Lower lobe of right lung (tissue), 2 donors: ENCODE measurements at regions not wholly inside any gene's neighbourhood (a gene's known extent, or its start where the extent isn't known, plus 50 kb on each side); places are given as distances from the start of the nearest gene placed in this dataset.

ENCODE experiments used
- ATAC-seq, 2 donors: fragments of 200-7000 bp; cut with Tn5 transposase; one replicate each; pipeline ENCODE4 v1.9.1; 2020 to 2022; ENCODE audit warnings: mild to moderate bottlenecking in 2 of 2, moderate library complexity in 2 of 2
- DNase-seq: peaks from one replicate; pipeline ENCODE4 v3.0.0-alpha.2; 2020
- H3K27ac ChIP-seq: fragments of 200-600 bp; one replicate; pipeline ENCODE4 v1.8.0; 2022
- H3K27me3 ChIP-seq: fragments of 200-600 bp; one replicate; pipeline ENCODE4 v1.8.0; 2022; ENCODE audit warnings: low read depth
- H3K36me3 ChIP-seq: fragments of 200-600 bp; one replicate; pipeline ENCODE4 v1.8.0; 2022; ENCODE audit warnings: mild to moderate bottlenecking
- H3K4me1 ChIP-seq: fragments of 200-600 bp; one replicate; pipeline ENCODE4 v1.8.0; 2022
- H3K4me3 ChIP-seq: fragments of 200-600 bp; one replicate; pipeline ENCODE4 v1.8.0; 2022; ENCODE audit warnings: mild to moderate bottlenecking
- H3K9me3 ChIP-seq: fragments of 200-600 bp; one replicate; pipeline ENCODE4 v1.8.0; 2022
- intact Hi-C: fragments of 100-400 bp; cut with DNase I; formaldehyde crosslinking; loops from one replicate; pipeline ENCODE4 v1.11.0; 2022
- TF ChIP-seq, protein P1 (sequence below): fragments of 200-600 bp; IDR thresholded peaks from one replicate; pipeline ENCODE4 v1.8.0; 2022; ENCODE audit warnings: antibody characterized with exemption, mild to moderate bottlenecking
- donor health status: DM: no; HTN: yes; CAD: no; lungs with severe emphysema.

DNA sequence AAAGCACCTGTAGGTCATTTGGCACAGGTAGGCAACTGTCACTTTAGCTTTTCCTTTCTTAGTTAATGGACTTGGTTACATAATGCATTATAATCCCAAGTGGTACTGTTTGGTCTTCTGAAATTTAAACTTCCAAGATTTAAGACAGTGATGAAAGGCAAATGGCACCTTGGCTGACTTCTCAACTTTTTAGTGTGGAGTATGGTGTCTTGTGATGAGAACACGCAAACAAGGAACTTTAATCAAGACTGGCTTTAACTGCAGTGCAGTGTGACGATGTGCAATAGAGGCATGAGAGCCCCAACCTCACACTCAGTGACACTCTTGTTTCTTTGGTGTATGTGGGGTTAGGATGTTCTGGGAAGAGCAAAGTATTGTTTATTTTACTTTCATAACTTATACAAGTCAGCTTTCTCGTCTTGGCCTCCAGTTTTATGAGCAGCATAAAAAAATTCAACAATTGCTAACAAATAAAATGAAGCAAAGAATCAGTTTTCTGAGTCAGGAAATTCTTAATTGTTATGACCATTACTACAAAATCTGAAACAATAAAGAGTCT, 171.9 kb downstream of the MAD2L1 start:
- intact Hi-C loops, result no loop called here
- Histone ChIP-seq H3K9me3 (no peaks in the 10 kb centered on the region), H3K27ac (no peak overlapping the region), H3K4me1 (no peaks in the 10 kb centered on the region), H3K4me3 (no peak overlapping the region), H3K27me3 (no peaks in the 10 kb centered on the region), H3K36me3 (no peaks in the 10 kb centered on the region)
- DNase-seq (no peak), ATAC-seq (no peak)
- TF ChIP-seq, protein P1, sequence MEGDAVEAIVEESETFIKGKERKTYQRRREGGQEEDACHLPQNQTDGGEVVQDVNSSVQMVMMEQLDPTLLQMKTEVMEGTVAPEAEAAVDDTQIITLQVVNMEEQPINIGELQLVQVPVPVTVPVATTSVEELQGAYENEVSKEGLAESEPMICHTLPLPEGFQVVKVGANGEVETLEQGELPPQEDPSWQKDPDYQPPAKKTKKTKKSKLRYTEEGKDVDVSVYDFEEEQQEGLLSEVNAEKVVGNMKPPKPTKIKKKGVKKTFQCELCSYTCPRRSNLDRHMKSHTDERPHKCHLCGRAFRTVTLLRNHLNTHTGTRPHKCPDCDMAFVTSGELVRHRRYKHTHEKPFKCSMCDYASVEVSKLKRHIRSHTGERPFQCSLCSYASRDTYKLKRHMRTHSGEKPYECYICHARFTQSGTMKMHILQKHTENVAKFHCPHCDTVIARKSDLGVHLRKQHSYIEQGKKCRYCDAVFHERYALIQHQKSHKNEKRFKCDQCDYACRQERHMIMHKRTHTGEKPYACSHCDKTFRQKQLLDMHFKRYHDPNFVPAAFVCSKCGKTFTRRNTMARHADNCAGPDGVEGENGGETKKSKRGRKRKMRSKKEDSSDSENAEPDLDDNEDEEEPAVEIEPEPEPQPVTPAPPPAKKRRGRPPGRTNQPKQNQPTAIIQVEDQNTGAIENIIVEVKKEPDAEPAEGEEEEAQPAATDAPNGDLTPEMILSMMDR, result no peak

DNA sequence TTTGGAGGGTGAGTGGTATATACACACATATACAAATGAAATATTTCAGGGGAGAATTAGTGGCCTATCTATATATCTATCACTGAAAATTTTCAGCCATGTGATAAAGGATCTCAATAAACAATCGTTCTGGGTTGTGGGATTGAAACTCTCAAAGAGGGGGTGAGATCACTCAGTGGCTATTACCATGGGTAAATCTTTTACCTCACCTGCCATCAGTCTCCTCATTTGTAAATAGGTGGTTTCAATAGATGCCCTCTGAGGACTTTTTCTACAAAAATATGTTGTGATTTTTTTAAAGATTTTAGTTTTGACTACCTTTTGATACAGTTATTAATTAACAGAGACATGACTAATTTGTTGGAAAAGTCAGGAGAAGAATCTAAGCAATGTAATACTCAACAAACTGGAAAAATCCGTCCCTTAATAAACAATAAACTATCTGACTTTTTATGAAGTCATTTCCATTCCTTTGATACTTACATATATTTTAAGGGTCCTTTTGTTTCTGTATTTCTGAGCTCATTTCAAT, 192.8 kb downstream of the MAD2L1 start:
- H3K4me1 ChIP-seq, result no peaks in the 10 kb centered on the region
- H3K36me3 ChIP-seq, result no peaks in the 10 kb centered on the region
- no peaks in the 10 kb centered on the region for H3K9me3 ChIP-seq
- no peak overlapping the region for H3K4me3 ChIP-seq
- H3K27ac ChIP-seq, result no peak overlapping the region
- ATAC-seq (no peak), DNase-seq (no peak)
- intact Hi-C loops, result no loop called here
- H3K27me3 ChIP-seq, result no peaks in the 10 kb centered on the region
- TF ChIP-seq, protein P1, result no peak

DNA sequence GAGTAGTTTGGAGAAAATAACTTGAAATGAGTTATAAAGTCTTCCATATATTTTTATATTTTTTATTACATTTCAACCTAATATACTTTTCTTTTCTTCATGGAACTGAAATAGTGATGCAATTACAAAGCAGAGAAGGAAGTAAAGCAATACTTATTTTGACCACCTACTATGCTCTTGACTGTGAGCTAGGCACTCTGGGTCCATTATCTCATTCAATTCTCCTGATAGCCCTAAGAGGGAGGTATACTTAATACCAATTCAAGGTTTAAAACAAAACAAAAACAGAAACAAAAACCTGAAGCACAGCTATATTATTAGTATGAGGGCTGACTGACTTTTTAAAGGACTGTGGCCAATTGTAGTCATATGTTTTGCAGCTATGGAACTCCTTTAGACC, 193.5 kb downstream of the MAD2L1 start:
- H3K27ac ChIP-seq, result no peak overlapping the region
- H3K9me3 ChIP-seq, result no peaks in the 10 kb centered on the region
- H3K4me3 ChIP-seq, result no peak overlapping the region
- DNase-seq, result no peak
- intact Hi-C loops, result no loop called here
- ATAC-seq, result no peak
- no peaks in the 10 kb centered on the region for H3K36me3 ChIP-seq
- TF ChIP-seq, protein P1, result no peak
- H3K4me1 ChIP-seq, result no peaks in the 10 kb centered on the region
- H3K27me3 ChIP-seq, result no peaks in the 10 kb centered on the region

DNA sequence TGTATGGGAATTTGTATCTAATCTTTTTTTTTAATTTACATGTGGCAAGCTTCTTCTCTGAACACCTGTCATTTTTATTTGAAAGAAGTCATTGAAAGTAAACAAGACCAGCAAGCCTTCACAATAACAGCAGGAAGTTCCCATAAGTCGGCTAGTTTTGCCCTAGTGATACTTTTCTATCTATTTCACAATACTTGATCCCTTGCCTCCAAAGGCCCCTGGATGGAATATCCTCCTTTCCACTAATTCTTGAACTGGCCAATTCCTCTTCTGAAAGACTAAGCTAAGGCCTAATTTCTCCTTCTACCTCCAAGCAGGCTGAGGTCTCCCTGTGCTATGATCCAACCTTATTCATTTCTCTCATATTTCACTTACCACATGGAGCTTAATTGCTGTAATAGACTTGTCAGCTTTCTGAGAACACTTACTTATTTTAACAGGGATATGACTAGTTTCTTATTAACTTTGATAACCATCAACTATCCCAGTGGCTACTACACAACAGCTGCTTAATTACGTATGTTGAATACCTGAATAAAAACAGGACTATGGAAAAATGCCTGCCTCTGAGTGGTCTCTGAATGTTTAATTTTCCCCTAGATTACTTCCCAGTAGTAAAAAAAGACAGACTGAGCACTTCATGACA, 194.2 kb downstream of the MAD2L1 start:
- Histone ChIP-seq H3K4me3 (no peak overlapping the region), H3K9me3 (no peaks in the 10 kb centered on the region), H3K36me3 (no peaks in the 10 kb centered on the region), H3K4me1 (no peaks in the 10 kb centered on the region), H3K27me3 (no peaks in the 10 kb centered on the region), H3K27ac (no peak overlapping the region)
- no peak for ATAC-seq
- TF ChIP-seq, protein P1, result no peak
- DNase-seq, result no peak
- intact Hi-C loops, result no loop called here

DNA sequence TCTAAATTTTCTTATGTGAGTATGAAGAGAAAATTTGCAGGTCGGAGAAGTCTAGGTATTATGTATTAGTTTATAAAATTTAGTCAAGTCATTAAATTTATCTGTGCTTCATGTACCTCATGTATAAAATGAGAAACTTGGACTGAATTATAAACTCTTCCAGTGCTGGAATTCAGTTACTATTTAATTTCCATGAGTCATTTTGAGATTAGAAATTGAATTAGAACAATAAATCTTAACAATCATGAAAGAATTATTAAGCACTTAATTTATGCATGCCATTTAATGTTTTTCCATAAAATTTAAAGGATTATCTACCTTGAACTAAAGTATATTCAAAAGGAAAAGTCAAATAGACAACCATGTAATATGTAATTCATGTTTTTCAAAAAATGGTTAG, 195.8 kb downstream of the MAD2L1 start:
- Histone ChIP-seq H3K36me3 (no peaks in the 10 kb centered on the region), H3K9me3 (no peaks in the 10 kb centered on the region), H3K27ac (no peak overlapping the region), H3K4me3 (no peak overlapping the region), H3K4me1 (no peaks in the 10 kb centered on the region), H3K27me3 (no peaks in the 10 kb centered on the region)
- intact Hi-C loops, result no loop called here
- TF ChIP-seq, protein P1, result no peak
- ATAC-seq (no peak), DNase-seq (no peak)
